ENCODE measurements at regions not wholly inside any gene's neighbourhood (a gene's known extent, or its start where the extent isn't known, plus 50 kb on each side); places are given as distances from the start of the nearest gene placed in this dataset.
A peak's percentile ranks its signal among the peaks of the same experiment; 100 is the strongest.

DNA sequence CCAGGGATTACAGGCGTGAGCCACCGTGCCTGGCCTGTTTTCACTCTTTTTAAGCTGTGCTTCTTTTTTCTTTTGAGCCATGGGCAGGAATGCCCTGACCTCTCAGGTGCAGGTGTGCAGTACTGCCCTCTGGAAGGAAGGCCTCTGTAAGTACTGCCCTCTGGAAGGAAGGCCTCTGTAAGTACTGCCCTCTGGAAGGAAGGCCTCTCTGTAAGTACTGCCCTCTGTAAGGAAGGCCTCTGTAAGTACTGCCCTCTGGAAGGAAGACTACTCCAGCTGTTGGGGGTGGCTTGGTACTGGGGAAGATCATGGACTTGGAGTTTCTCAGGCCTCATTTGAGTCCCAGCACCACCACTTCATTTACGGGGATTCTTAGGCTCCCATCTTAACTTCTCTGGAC, 248.5 kb upstream of the ID2 start:
- H3K9me3 Mint-ChIP-seq, result peaks cover 9% of the 10 kb centered on the region
- H3K36me3 Mint-ChIP-seq, result no peaks in the 10 kb centered on the region
- Histone ChIP-seq H3K4me1 (no peaks in the 10 kb centered on the region), H3F3A (ENCODE audit: low read depth) (no peaks in the 10 kb centered on the region), H2AFZ (replicated peaks) (no peak overlapping the region), H4K20me1 (ENCODE audit: low read depth) (no peaks in the 10 kb centered on the region), H3K79me2 (ENCODE audit: low read depth) (no peaks in the 10 kb centered on the region), H3K4me2 (no peak overlapping the region), H3K36me3 (no peaks in the 10 kb centered on the region), H3K27me3 (no peaks in the 10 kb centered on the region), H3K9ac (no peak overlapping the region), H3K27ac (no peak overlapping the region), H3K9me3 (ENCODE audit: low read depth) (no peaks in the 10 kb centered on the region), H3K4me3 (no peak overlapping the region)
- H3K27ac Mint-ChIP-seq, result peak overlapping the region; percentile 32
- H3K4me1 Mint-ChIP-seq, result no peaks in the 10 kb centered on the region
- DNase-seq (ENCODE audit: low spot score), result no peak
- peaks cover 2% of the 10 kb centered on the region for H3K27me3 Mint-ChIP-seq (ENCODE audit: insufficient read depth, low read depth)
- TF ChIP-seq, protein P1, sequence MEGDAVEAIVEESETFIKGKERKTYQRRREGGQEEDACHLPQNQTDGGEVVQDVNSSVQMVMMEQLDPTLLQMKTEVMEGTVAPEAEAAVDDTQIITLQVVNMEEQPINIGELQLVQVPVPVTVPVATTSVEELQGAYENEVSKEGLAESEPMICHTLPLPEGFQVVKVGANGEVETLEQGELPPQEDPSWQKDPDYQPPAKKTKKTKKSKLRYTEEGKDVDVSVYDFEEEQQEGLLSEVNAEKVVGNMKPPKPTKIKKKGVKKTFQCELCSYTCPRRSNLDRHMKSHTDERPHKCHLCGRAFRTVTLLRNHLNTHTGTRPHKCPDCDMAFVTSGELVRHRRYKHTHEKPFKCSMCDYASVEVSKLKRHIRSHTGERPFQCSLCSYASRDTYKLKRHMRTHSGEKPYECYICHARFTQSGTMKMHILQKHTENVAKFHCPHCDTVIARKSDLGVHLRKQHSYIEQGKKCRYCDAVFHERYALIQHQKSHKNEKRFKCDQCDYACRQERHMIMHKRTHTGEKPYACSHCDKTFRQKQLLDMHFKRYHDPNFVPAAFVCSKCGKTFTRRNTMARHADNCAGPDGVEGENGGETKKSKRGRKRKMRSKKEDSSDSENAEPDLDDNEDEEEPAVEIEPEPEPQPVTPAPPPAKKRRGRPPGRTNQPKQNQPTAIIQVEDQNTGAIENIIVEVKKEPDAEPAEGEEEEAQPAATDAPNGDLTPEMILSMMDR (IDR thresholded peaks at IDR 0.05), result no peak
- TF ChIP-seq EZH2phosphoT487 (IDR thresholded peaks at IDR 0.05) (no peak), EZH2 (IDR thresholded peaks at IDR 0.05) (no peak)
- no peak overlapping the region for H3K4me3 Mint-ChIP-seq

GRCh38 chr2:8435608-8436007, 246.2 kb upstream of the ID2 start:
- DNase-seq (ENCODE audit: low spot score), result no peak
- H3K4me1 Mint-ChIP-seq, result no peaks in the 10 kb centered on the region
- Histone ChIP-seq H3K4me2 (no peak overlapping the region), H3K9ac (no peak overlapping the region), H3K27ac (no peak overlapping the region), H3K36me3 (no peaks in the 10 kb centered on the region), H3K4me1 (no peaks in the 10 kb centered on the region), H3K79me2 (ENCODE audit: low read depth) (no peaks in the 10 kb centered on the region), H2AFZ (replicated peaks) (no peak overlapping the region), H3F3A (ENCODE audit: low read depth) (no peaks in the 10 kb centered on the region), H4K20me1 (ENCODE audit: low read depth) (no peaks in the 10 kb centered on the region), H3K9me3 (ENCODE audit: low read depth) (no peaks in the 10 kb centered on the region), H3K4me3 (no peak overlapping the region), H3K27me3 (no peaks in the 10 kb centered on the region)
- H3K4me3 Mint-ChIP-seq, result no peak overlapping the region
- H3K9me3 Mint-ChIP-seq, result peaks cover 15% of the 10 kb centered on the region
- H3K27me3 Mint-ChIP-seq (ENCODE audit: insufficient read depth, low read depth), result peaks cover 4% of the 10 kb centered on the region
- TF ChIP-seq EZH2 (IDR thresholded peaks at IDR 0.05) (no peak), EZH2phosphoT487 (IDR thresholded peaks at IDR 0.05) (no peak)
- TF ChIP-seq, protein P1 (IDR thresholded peaks at IDR 0.05), result no peak
- H3K27ac Mint-ChIP-seq, result no peak overlapping the region
- H3K36me3 Mint-ChIP-seq, result peaks cover 2% of the 10 kb centered on the region

- Histone ChIP-seq H3K79me2 (ENCODE audit: low read depth) (no peaks in the 10 kb centered on the region), H3F3A (ENCODE audit: low read depth) (no peaks in the 10 kb centered on the region), H3K27me3 (no peaks in the 10 kb centered on the region), H3K27ac (no peak overlapping the region), H3K36me3 (no peaks in the 10 kb centered on the region), H3K4me3 (no peak overlapping the region), H4K20me1 (ENCODE audit: low read depth) (no peaks in the 10 kb centered on the region), H3K9ac (no peak overlapping the region), H2AFZ (replicated peaks) (no peak overlapping the region), H3K4me2 (no peak overlapping the region), H3K4me1 (no peaks in the 10 kb centered on the region), H3K9me3 (ENCODE audit: low read depth) (no peaks in the 10 kb centered on the region)
- TF ChIP-seq EZH2phosphoT487 (IDR thresholded peaks at IDR 0.05) (no peak), EZH2 (IDR thresholded peaks at IDR 0.05) (no peak)
- TF ChIP-seq, protein P1 (IDR thresholded peaks at IDR 0.05), result no peak
- no peak for DNase-seq (ENCODE audit: low spot score)
- H3K27me3 Mint-ChIP-seq (ENCODE audit: insufficient read depth, low read depth), result peaks cover 4% of the 10 kb centered on the region
- H3K9me3 Mint-ChIP-seq, result peaks cover 15% of the 10 kb centered on the region
- no peak overlapping the region for H3K27ac Mint-ChIP-seq
- H3K4me1 Mint-ChIP-seq, result no peaks in the 10 kb centered on the region
- no peak overlapping the region for H3K4me3 Mint-ChIP-seq
- H3K36me3 Mint-ChIP-seq, result peaks cover 2% of the 10 kb centered on the region
Measured at GRCh38 chr2:8436585-8436984, 245.3 kb upstream of the ID2 start.
